ENCODE measurements at regions not wholly inside any gene's neighbourhood (a gene's known extent, or its start where the extent isn't known, plus 50 kb on each side); places are given as distances from the start of the nearest gene placed in this dataset.

DNA sequence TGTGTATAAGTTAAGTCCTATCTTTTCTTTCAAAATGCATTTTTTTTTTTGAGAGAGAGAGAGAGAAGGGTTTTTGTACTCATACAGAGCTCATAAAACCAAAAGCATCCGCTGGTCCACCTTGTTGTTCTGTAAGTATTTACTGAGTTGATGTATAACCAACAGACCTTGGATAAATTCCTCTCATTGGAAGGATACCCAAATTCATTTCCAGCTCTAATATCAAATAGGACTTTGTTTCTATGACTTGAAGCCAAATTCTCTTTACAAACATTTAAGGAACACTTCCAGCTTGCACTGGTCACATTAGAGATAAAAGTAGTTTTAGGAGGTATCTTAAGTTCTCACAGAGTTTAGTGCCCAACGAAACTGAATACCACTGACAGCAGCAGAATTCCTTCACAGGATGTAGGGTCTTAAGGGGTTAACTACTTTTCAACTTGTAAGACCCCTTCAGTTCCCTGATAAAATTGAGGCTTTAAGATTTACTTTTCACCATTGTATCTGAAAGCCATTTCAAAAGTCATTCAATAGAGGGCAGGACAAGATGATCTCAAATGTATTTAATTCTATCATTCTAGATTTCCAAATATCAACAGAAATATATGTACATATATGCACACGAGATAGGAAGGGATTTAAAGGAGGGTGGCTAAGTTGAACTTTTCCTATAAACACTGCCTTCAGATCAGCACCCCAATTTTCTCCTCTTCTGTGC, 1398.5 kb upstream of the CELF4 start:
- 56 to 57% methylated on average over 3 of the region's 3 CpGs for WGBS, 2 donors
- H3K27me3 ChIP-seq (ENCODE audit: control insufficient read depth in 1 of 2, insufficient read depth in 2 of 2, low read length in 2 of 2), result no peaks in the 10 kb centered on the region
- H3K27ac ChIP-seq (ENCODE audit: low read depth in 2 of 2, low read length in 1 of 2), result no peak overlapping the region
- H3K4me1 ChIP-seq (ENCODE audit: control insufficient read depth in 2 of 2, insufficient read depth in 2 of 2, low read length in 1 of 2), result no peaks in the 10 kb centered on the region
- no peaks in the 10 kb centered on the region for H3K9me3 ChIP-seq (ENCODE audit: control insufficient read depth in 2 of 2, insufficient read depth in 1 of 2, low read depth in 1 of 2, low read length in 1 of 2)
- H3K4me3 ChIP-seq (ENCODE audit: low read depth in 1 of 2, low read length in 2 of 2), result no peak overlapping the region
- H3K36me3 ChIP-seq (ENCODE audit: control insufficient read depth in 2 of 2, insufficient read depth in 2 of 2, low read length in 1 of 2), result no peaks in the 10 kb centered on the region

- H3K4me1 ChIP-seq (ENCODE audit: control insufficient read depth in 2 of 2, insufficient read depth in 2 of 2, low read length in 1 of 2), result no peaks in the 10 kb centered on the region
- H3K4me3 ChIP-seq (ENCODE audit: low read depth in 1 of 2, low read length in 2 of 2), result no peak overlapping the region
- H3K27me3 ChIP-seq (ENCODE audit: control insufficient read depth in 1 of 2, insufficient read depth in 2 of 2, low read length in 2 of 2), result no peaks in the 10 kb centered on the region
- H3K36me3 ChIP-seq (ENCODE audit: control insufficient read depth in 2 of 2, insufficient read depth in 2 of 2, low read length in 1 of 2), result no peaks in the 10 kb centered on the region
- 56 to 63% methylated on average over 1 of the region's 1 CpG for WGBS, 2 donors
- no peak overlapping the region for H3K27ac ChIP-seq (ENCODE audit: low read depth in 2 of 2, low read length in 1 of 2)
- no peaks in the 10 kb centered on the region for H3K9me3 ChIP-seq (ENCODE audit: control insufficient read depth in 2 of 2, insufficient read depth in 1 of 2, low read depth in 1 of 2, low read length in 1 of 2)
Measured at GRCh38 chr18:38961880-38962279, 1396.3 kb upstream of the CELF4 start.

DNA sequence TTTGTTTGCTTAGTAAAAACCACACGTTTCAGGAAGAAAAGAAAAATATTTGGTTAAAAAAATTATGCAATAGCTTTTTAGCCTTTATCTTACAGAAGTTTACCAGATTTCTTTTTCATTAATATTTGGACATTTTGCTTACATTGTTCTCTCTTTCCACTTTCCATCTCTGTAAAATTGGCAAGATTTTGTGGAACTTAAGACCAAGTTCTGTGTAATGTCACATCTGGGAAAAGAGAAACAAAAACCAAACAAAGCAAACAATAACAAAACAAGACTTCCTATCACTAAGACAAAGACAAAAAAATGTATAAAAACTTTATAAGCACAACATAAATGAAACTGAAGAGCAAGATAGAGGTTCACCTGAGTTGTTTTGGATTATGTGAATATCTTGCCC, 1392.1 kb upstream of the CELF4 start:
- no peak overlapping the region for H3K27ac ChIP-seq (ENCODE audit: low read depth in 2 of 2, low read length in 1 of 2)
- no peaks in the 10 kb centered on the region for H3K36me3 ChIP-seq (ENCODE audit: control insufficient read depth in 2 of 2, insufficient read depth in 2 of 2, low read length in 1 of 2)
- no peak overlapping the region for H3K4me3 ChIP-seq (ENCODE audit: low read depth in 1 of 2, low read length in 2 of 2)
- no peaks in the 10 kb centered on the region for H3K4me1 ChIP-seq (ENCODE audit: control insufficient read depth in 2 of 2, insufficient read depth in 2 of 2, low read length in 1 of 2)
- 8 to 11% methylated on average over 1 of the region's 1 CpG for WGBS, 2 donors
- H3K27me3 ChIP-seq (ENCODE audit: control insufficient read depth in 1 of 2, insufficient read depth in 2 of 2, low read length in 2 of 2), result no peaks in the 10 kb centered on the region
- H3K9me3 ChIP-seq (ENCODE audit: control insufficient read depth in 2 of 2, insufficient read depth in 1 of 2, low read depth in 1 of 2, low read length in 1 of 2), result no peaks in the 10 kb centered on the region

DNA sequence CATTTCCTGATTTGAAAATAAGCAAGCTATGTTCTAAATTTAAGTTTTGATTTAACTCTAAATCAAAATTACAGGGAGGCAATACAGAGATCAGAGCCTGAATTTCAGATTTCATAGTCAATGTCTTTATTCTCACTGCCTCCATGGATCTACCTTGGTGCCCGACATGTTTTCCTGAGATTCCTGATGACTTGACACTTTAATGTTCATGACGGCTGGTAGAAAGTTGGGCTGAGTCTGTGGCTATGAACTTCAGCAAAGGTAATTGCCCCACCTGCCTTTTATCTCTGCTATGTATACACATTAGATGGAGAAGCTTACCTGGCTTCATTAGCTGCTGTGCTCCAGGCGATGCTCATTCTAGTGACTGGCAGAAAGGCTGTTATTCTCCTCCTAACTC, 1390.5 kb upstream of the CELF4 start:
- no peaks in the 10 kb centered on the region for H3K36me3 ChIP-seq (ENCODE audit: control insufficient read depth in 2 of 2, insufficient read depth in 2 of 2, low read length in 1 of 2)
- H3K4me3 ChIP-seq (ENCODE audit: low read depth in 1 of 2, low read length in 2 of 2), result no peak overlapping the region
- H3K4me1 ChIP-seq (ENCODE audit: control insufficient read depth in 2 of 2, insufficient read depth in 2 of 2, low read length in 1 of 2), result no peaks in the 10 kb centered on the region
- no peak overlapping the region for H3K27ac ChIP-seq (ENCODE audit: low read depth in 2 of 2, low read length in 1 of 2)
- H3K27me3 ChIP-seq (ENCODE audit: control insufficient read depth in 1 of 2, insufficient read depth in 2 of 2, low read length in 2 of 2), result no peaks in the 10 kb centered on the region
- WGBS, 2 donors, result 84 to 92% methylated on average over 3 of the region's 3 CpGs
- H3K9me3 ChIP-seq (ENCODE audit: control insufficient read depth in 2 of 2, insufficient read depth in 1 of 2, low read depth in 1 of 2, low read length in 1 of 2), result no peaks in the 10 kb centered on the region

GRCh38 chr18:38951633-38952032, 1386.0 kb upstream of the CELF4 start:
- H3K4me3 ChIP-seq (ENCODE audit: low read depth in 1 of 2, low read length in 2 of 2), result no peak overlapping the region
- no peaks in the 10 kb centered on the region for H3K9me3 ChIP-seq (ENCODE audit: control insufficient read depth in 2 of 2, insufficient read depth in 1 of 2, low read depth in 1 of 2, low read length in 1 of 2)
- no peaks in the 10 kb centered on the region for H3K27me3 ChIP-seq (ENCODE audit: control insufficient read depth in 1 of 2, insufficient read depth in 2 of 2, low read length in 2 of 2)
- no peak overlapping the region for H3K27ac ChIP-seq (ENCODE audit: low read depth in 2 of 2, low read length in 1 of 2)
- no peaks in the 10 kb centered on the region for H3K4me1 ChIP-seq (ENCODE audit: control insufficient read depth in 2 of 2, insufficient read depth in 2 of 2, low read length in 1 of 2)
- 64 to 68% methylated on average over 2 of the region's 2 CpGs for WGBS, 2 donors
- H3K36me3 ChIP-seq (ENCODE audit: control insufficient read depth in 2 of 2, insufficient read depth in 2 of 2, low read length in 1 of 2), result no peaks in the 10 kb centered on the region

DNA sequence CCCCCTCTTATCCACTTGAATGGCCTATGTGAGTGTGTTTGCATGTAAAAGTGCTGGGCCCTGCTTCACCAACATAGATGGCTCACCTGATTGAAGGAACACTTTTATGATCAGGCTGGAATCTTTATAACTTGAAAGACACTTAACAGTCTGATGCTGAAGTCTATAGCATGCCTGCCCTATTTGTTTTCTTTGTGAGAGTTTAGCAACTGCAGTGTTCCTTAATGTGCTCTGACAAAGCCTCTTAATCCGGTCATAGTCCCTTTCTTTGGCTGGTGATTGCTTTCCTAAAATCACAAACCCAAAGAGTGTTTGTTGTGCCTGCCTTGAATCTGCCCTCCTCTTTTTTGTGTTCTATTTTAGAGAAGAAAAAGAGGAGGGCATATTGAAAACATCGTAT, 1382.8 kb upstream of the CELF4 start:
- Histone ChIP-seq H3K4me3 (ENCODE audit: low read depth in 1 of 2, low read length in 2 of 2) (no peak overlapping the region), H3K27ac (ENCODE audit: low read depth in 2 of 2, low read length in 1 of 2) (no peak overlapping the region), H3K27me3 (ENCODE audit: control insufficient read depth in 1 of 2, insufficient read depth in 2 of 2, low read length in 2 of 2) (no peaks in the 10 kb centered on the region), H3K36me3 (ENCODE audit: control insufficient read depth in 2 of 2, insufficient read depth in 2 of 2, low read length in 1 of 2) (no peaks in the 10 kb centered on the region), H3K9me3 (ENCODE audit: control insufficient read depth in 2 of 2, insufficient read depth in 1 of 2, low read depth in 1 of 2, low read length in 1 of 2) (peaks cover 3 to 6% of the 10 kb centered on the region in 2 donors), H3K4me1 (ENCODE audit: control insufficient read depth in 2 of 2, insufficient read depth in 2 of 2, low read length in 1 of 2) (no peaks in the 10 kb centered on the region)
- whole genome bisulfite sequencing, 2 donors, result 71 to 78% methylated on average over 2 of the region's 2 CpGs

GRCh38 chr18:38944446-38945024, 1378.9 kb upstream of the CELF4 start:
- H3K4me3 ChIP-seq (ENCODE audit: low read depth in 1 of 2, low read length in 2 of 2), result no peak overlapping the region
- H3K4me1 ChIP-seq (ENCODE audit: control insufficient read depth in 2 of 2, insufficient read depth in 2 of 2, low read length in 1 of 2), result no peaks in the 10 kb centered on the region
- no peaks in the 10 kb centered on the region for H3K36me3 ChIP-seq (ENCODE audit: control insufficient read depth in 2 of 2, insufficient read depth in 2 of 2, low read length in 1 of 2)
- no peaks in the 10 kb centered on the region for H3K27me3 ChIP-seq (ENCODE audit: control insufficient read depth in 1 of 2, insufficient read depth in 2 of 2, low read length in 2 of 2)
- 82 to 90% methylated on average over 23 to 28 of the region's 28 CpGs for WGBS, 2 donors
- peaks cover 3 to 9% of the 10 kb centered on the region in 2 donors for H3K9me3 ChIP-seq (ENCODE audit: control insufficient read depth in 2 of 2, insufficient read depth in 1 of 2, low read depth in 1 of 2, low read length in 1 of 2)
- H3K27ac ChIP-seq (ENCODE audit: low read depth in 2 of 2, low read length in 1 of 2), result no peak overlapping the region

DNA sequence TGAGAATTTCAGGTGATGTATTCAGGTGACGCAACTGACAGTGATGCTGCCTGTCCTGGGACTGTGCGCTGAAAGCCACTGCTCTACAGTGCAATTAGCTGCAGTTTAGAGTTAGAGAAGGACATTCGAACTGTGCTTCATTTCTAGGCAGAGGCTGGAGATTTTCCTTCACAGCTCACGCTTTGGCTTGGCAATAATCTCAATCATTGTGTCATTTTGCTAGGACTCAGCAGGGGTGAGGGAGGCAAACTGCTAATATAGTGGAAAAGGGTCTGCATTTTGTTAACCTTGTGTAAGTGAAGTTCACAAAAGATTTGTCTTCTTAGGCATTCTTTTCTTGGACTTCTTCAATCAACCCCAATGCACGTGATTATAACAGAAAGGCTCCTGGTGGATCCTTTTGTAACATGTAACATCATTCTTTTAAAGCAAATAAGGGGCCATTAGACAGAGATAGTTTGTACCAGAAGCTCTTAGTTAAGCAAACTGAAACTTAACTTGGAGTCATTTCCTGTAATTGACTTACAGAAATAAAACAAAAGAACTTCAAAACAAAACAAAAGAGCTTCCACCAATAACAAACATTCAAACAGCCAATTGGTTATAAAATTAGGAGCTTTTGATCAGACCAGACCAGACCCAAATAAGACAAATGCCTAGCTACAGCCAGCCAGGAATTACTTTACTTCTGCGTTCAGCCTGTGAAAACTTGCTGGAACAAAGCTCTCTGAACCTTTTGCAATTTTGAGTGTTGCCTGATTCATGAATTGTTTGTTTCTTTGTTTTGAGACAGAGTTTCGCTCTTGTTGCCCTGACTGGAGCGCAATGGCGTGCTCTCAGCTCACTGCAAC, 1376.3 kb upstream of the CELF4 start:
- no peaks in the 10 kb centered on the region for H3K36me3 ChIP-seq (ENCODE audit: control insufficient read depth in 2 of 2, insufficient read depth in 2 of 2, low read length in 1 of 2)
- peaks cover 3 to 9% of the 10 kb centered on the region in 2 donors for H3K9me3 ChIP-seq (ENCODE audit: control insufficient read depth in 2 of 2, insufficient read depth in 1 of 2, low read depth in 1 of 2, low read length in 1 of 2)
- H3K4me3 ChIP-seq (ENCODE audit: low read depth in 1 of 2, low read length in 2 of 2), result no peak overlapping the region
- no peaks in the 10 kb centered on the region for H3K27me3 ChIP-seq (ENCODE audit: control insufficient read depth in 1 of 2, insufficient read depth in 2 of 2, low read length in 2 of 2)
- no peak overlapping the region for H3K27ac ChIP-seq (ENCODE audit: low read depth in 2 of 2, low read length in 1 of 2)
- WGBS, 2 donors, result 75 to 79% methylated on average over 9 of the region's 9 CpGs
- no peaks in the 10 kb centered on the region for H3K4me1 ChIP-seq (ENCODE audit: control insufficient read depth in 2 of 2, insufficient read depth in 2 of 2, low read length in 1 of 2)

GRCh38 chr18:38940863-38941531, 1375.4 kb upstream of the CELF4 start:
- H3K9me3 ChIP-seq (ENCODE audit: control insufficient read depth in 2 of 2, insufficient read depth in 1 of 2, low read depth in 1 of 2, low read length in 1 of 2), result peaks cover 3 to 9% of the 10 kb centered on the region in 2 donors
- no peaks in the 10 kb centered on the region for H3K27me3 ChIP-seq (ENCODE audit: control insufficient read depth in 1 of 2, insufficient read depth in 2 of 2, low read length in 2 of 2)
- no peaks in the 10 kb centered on the region for H3K4me1 ChIP-seq (ENCODE audit: control insufficient read depth in 2 of 2, insufficient read depth in 2 of 2, low read length in 1 of 2)
- WGBS, 2 donors, result 63 to 74% methylated on average over 13 of the region's 13 CpGs
- no peak overlapping the region for H3K4me3 ChIP-seq (ENCODE audit: low read depth in 1 of 2, low read length in 2 of 2)
- no peak overlapping the region for H3K27ac ChIP-seq (ENCODE audit: low read depth in 2 of 2, low read length in 1 of 2)
- no peaks in the 10 kb centered on the region for H3K36me3 ChIP-seq (ENCODE audit: control insufficient read depth in 2 of 2, insufficient read depth in 2 of 2, low read length in 1 of 2)

All from esophagus (tissue), 2 donors.